ENCODE measurements at regions not wholly inside any gene's neighbourhood (a gene's known extent, or its start where the extent isn't known, plus 50 kb on each side); places are given as distances from the start of the nearest gene placed in this dataset.

DNA sequence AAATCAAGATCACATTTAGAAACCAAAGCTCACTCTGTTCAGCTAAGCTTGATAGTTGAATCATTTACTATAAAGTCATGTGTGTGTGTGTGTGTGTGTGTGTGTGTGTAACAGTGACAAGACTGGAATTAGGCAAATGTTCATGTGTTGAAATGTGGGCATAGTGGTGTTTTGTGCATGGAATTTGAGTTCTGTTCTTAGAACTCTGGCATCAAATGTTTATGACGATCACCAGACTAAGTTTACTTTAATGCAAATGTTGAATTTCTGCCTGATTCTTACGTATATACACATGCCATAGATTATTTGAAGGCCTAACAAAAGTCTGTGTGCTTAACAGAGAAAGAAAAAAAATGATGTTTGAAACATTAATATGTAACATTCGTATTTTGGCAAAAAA is 72.8 kb upstream of the COL5A1 start:
- no peak for TF ChIP-seq POLR2AphosphoS5 (IDR thresholded peaks at IDR 0.05; ENCODE audit: low read depth, low read length)
- TF ChIP-seq SIN3A (IDR thresholded peaks at IDR 0.05; ENCODE audit: borderline replicate concordance, insufficient read depth, low read length) = no peak

All from PFSK-1 (cell line).